H7 (cell line): ENCODE measurements at regions not wholly inside any gene's neighbourhood (a gene's known extent, or its start where the extent isn't known, plus 50 kb on each side); places are given as distances from the start of the nearest gene placed in this dataset.
A peak's percentile ranks its signal among the peaks of the same experiment; 100 is the strongest.

Source experiments
- DNase-seq: peaks from one replicate; pipeline ENCODE4 v3.0.0; 2012
- H3K27me3 ChIP-seq: 2 replicates; pipeline ENCODE4 v1.6.0; 2011; ENCODE audit warnings: mild to moderate bottlenecking, low read length; ENCODE audit not compliant: control insufficient read depth, insufficient read depth
- H3K36me3 ChIP-seq: replicated peaks from 2 replicates; pipeline ENCODE4 v1.5.1; 2011; ENCODE audit warnings: low read length; ENCODE audit not compliant: control insufficient read depth, insufficient read depth
- H3K4me3 ChIP-seq: 2 replicates; pipeline ENCODE4 v1.5.1; 2011; ENCODE audit warnings: low read depth, mild to moderate bottlenecking, control low read depth, low read length, moderate library complexity; ENCODE audit not compliant: insufficient read depth

DNA sequence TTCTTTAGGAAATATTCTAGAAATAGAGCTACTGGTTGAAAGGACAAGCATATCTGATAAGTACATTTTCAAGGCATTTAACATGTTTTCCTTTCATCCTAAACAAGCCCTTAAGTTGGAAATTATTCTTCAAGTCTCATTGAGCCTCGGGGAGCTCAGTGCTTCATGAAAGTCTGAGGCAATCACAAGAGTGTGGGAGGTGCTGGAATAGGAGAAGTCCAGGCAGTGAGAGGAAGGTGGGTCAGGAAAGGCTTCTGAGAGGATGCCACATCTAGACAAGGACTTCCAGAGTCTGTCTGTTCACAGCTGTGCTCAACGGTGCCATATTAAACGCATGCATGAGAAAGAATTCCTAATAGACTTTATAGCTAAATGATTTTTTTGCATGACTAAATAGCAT lies 69.8 kb downstream of the CD83 start:
- no peak for DNase-seq
- no peaks in the 10 kb centered on the region; the same call in 1 of the 2 replicates for H3K27me3 ChIP-seq
- H3K4me3 ChIP-seq, result no peak overlapping the region

DNA sequence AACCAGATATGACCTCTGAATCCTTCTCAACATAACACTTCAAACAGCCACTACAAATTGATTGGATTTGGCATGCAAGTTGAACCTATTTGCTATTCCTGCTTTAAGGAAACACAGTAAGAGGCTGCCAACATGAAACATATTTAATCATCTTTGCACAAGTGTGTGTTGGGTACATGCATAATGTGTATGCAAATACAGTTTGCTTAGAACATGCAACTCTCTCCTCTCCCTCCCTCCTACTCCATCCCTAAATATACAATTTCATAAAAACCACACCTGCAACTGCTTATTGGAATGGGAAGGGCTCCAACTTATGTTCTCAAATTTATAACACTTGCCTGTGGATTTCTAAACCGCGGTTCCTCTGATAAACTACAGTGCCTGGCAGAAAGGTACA lies 71.5 kb downstream of the CD83 start:
- no peak for DNase-seq

More for the DNA sequence above, 69.8 kb downstream of the CD83 start:
- H3K36me3 ChIP-seq, result no peaks in the 10 kb centered on the region

DNA sequence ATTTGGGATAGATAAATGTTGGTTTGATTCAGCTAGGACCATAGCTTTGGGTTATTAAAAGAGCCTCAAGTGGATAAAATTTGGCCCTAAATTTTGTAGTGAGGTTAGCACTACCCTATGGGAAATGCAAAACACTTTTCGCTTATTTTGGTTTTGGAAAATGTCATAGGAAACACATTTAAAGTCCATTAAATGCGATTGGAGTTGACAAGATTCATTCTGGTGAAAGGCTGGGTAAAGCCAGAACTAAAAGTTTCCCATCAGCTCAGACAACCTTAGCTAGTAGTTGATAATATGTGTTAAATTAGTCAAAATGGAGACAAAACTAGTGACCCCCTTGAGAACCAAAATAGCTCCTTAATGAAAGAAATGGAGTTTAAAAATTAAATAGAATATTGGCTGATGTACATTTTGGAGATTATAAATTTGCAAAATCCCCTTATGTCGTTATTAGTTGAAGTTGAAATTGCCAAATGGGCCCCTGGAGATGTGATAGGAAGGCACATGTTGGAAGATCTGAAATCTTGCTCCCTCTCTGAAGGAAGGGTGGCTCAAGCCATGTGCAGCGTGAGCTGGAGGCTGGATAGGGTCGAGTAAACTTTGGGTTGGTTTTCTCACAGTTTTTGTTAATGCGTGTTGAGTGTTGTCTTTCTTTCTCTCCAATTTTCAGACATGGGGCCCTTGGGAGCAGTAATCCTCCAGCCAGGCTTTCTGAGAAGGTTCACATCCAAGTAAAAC lies 72.8 kb downstream of the CD83 start:
- no peak overlapping the region for H3K4me3 ChIP-seq
- no peaks in the 10 kb centered on the region; the same call in 1 of the 2 replicates for H3K27me3 ChIP-seq
- DNase-seq, result no peak

More for the DNA sequence above, 71.5 kb downstream of the CD83 start:
- Histone ChIP-seq H3K36me3 (no peaks in the 10 kb centered on the region), H3K27me3 (no peaks in the 10 kb centered on the region; the same call in 1 of the 2 replicates), H3K4me3 (no peak overlapping the region)

DNA sequence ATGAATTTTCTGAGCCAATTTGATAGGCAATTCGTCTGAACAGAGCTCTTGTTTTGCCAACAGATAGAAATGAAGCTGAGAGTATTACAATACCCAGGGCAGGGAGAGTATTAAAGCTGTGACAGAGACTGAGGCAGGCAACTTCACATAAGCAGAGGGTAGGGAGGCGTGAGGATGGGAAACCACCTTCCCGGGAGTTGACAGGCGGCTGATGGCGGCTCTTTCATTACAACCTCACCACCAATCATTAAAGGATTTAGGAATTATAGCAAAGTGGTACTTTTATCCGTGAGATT lies 73.3 kb downstream of the CD83 start:
- H3K36me3 ChIP-seq, result no peaks in the 10 kb centered on the region
- no peak overlapping the region for H3K4me3 ChIP-seq
- no peaks in the 10 kb centered on the region; the same call in 1 of the 2 replicates for H3K27me3 ChIP-seq
- DNase-seq, result no peak

More for the DNA sequence above, 72.8 kb downstream of the CD83 start:
- no peaks in the 10 kb centered on the region for H3K36me3 ChIP-seq

DNA sequence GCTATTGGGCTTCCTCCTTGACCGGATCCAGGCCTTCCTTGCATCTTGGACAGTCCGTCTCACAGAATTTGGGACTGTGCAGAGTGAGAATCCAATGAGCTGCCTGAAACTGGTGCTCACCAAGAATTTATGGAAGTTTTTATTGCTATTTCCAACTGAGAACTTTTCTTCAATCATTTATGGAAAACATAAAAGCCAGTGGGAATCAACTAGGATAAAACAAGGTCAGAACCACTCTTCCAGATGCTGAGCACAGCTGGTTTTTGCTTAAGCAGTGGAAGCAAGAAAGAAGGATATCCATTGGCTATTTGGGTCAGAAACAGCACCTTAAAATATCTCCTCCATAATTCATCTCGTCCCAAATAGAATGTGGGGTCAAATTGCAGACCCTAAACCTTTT lies 74.2 kb downstream of the CD83 start:
- no peaks in the 10 kb centered on the region for H3K36me3 ChIP-seq
- no peak overlapping the region for H3K4me3 ChIP-seq
- no peaks in the 10 kb centered on the region; the same call in 1 of the 2 replicates for H3K27me3 ChIP-seq
- DNase-seq, result no peak

DNA sequence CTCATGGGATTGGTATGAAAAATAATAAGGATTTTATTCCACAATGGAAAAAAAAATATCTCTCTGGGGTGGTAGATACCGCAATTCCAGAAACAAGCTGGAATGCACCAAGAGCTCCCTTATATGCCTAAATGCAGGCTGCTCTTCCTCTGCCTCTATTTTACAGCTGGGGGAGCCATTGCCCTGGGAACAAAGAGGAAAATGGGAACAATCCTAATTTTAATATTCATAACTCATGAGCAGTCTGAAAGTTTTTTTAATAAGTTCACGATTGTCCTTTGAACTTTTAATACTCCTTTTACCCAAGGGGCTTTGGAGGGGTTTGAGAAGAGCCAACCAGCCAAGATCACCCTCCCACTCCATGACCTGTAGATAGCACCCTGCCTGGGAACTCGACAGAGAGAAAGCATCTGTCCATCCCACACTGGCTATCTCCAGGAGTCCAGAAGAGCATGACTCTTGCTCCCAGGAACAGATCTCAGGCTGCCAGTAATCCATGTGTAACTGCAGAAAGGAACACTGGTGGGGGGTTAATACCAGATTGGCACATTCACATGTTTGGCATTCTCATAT lies 74.7 kb downstream of the CD83 start:
- Histone ChIP-seq H3K27me3 (no peaks in the 10 kb centered on the region; the same call in 1 of the 2 replicates), H3K4me3 (no peak overlapping the region), H3K36me3 (no peaks in the 10 kb centered on the region)
- DNase-seq, result no peak

DNA sequence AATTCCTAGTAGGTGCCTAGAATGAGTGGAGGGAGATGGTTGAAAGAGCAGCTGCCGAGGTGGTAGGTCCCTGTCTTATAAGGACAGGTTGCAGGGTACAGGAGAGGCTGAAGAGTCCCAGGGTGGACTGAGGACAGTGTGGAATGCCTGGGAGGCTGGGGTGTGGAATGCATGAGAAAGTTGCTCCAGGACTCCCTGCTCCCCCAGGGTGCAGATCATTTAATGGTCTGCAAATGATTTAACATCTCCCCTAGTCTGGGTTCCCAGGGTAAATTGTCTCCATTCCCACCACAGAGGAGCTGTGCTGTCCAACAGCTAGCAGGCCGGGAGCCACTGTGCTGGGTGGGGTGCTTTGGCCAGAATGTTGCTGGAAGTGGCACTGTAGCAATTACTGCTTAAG lies 76.0 kb downstream of the CD83 start:
- no peak overlapping the region for H3K4me3 ChIP-seq
- no peaks in the 10 kb centered on the region for H3K36me3 ChIP-seq
- no peaks in the 10 kb centered on the region; the same call in 1 of the 2 replicates for H3K27me3 ChIP-seq
- peak; percentile 25 for DNase-seq

DNA sequence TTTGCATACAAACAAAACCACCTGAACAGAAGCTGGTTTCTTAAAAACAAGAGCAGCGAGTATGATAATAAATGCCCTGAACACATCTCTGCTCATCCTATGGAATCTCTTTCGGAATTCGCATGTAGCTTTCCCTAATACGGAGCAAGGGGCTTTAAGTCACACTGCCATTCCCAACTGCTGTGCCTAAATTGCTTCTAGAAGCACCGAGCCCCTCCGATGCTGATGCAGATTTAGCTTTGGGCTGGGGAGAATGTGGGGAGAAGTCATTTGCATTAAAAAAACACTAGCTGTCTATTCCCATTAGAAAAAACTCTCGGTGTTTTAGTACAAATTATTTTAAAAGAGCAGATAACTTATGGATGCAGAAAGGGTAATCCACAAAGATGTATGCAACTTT lies 76.9 kb downstream of the CD83 start:
- no peak overlapping the region for H3K4me3 ChIP-seq
- DNase-seq, result peak; percentile 51
- no peaks in the 10 kb centered on the region; the same call in 1 of the 2 replicates for H3K27me3 ChIP-seq
- H3K36me3 ChIP-seq, result no peaks in the 10 kb centered on the region

DNA sequence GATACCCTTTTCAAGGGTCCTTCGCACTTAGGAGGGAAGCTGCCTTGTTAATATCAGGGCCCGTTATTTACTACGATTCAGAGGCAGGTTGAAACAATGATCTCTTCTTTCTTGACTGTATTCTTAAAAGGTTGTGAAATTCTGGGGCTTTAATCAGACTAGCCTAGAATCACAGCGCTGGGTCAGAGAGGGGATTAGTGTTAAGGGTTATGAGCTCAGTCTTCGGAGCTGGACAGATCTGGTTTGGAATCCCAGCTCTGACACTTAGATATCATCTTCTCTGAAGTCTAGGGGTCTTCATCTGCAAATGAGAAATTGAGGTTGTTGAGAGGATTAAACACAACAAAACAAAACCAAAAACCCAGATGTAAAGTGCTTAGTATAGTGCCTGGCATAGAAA lies 77.4 kb downstream of the CD83 start:
- H3K27me3 ChIP-seq, result no peaks in the 10 kb centered on the region; the same call in 1 of the 2 replicates
- no peaks in the 10 kb centered on the region for H3K36me3 ChIP-seq
- H3K4me3 ChIP-seq, result no peak overlapping the region
- DNase-seq, result no peak

DNA sequence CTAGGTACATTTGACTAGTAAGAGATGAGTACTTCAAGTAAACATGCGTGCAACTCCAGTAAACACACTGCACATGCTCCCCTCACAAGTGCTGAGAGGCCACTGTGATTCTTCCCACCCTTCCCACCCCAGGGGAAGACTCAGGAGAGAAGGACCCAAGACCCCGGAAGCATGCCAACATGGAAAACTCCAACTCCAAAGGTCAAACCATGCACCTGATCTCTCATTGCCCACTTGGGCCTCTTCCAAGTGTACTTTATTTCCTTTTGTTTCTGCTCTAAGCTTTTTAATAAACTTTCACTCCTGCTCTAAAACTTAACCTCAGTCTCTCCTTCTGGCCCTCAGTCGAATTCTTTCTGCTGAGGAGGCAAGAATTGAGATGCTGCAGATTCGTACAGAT lies 78.5 kb downstream of the CD83 start:
- no peaks in the 10 kb centered on the region; the same call in 1 of the 2 replicates for H3K27me3 ChIP-seq

DNA sequence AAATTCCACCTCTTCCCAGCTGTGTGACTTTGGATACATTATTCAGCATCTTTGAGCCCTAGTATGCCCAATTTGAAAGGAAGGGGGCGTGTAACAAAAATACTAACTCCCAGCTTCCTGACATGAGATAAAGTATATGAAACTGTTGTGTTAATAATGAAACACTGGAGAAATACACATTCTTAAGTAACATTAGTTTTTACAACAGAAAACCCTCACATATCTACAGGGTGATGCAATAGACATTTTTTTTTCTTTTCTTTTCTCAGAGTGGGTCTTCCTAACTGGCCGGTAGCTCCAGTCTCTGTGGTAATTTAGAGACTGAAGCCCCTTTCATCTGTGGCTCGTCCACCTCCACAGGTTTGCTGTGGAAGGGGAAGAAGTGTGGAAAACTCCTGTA lies 79.5 kb downstream of the CD83 start:
- H3K4me3 ChIP-seq, result no peak overlapping the region
- H3K27me3 ChIP-seq, result no peaks in the 10 kb centered on the region; the same call in 1 of the 2 replicates
- H3K36me3 ChIP-seq, result no peaks in the 10 kb centered on the region
- no peak for DNase-seq

More for the DNA sequence above, 78.5 kb downstream of the CD83 start:
- DNase-seq, result no peak
- no peak overlapping the region for H3K4me3 ChIP-seq
- H3K36me3 ChIP-seq, result no peaks in the 10 kb centered on the region

DNA sequence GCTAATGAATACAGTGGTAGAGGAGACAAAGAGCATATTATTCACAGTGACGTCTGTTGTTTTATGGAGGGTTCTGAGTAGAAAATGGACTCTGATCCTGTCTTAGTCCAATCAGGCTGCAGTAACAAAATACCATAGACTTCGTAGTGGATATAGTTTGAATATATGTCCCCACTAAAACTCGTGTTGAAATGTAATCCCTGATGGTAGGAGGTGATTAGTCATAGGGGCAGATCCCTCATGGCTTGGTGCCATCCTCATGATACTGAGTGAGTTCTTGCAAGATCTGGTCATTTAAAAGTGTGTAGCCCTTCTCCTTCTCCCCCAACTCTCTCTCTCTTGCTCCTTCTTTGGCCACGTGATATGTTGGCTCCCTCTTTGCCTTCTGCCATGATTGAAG lies 82.5 kb downstream of the CD83 start:
- no peak for DNase-seq
- H3K4me3 ChIP-seq, result no peak overlapping the region
- H3K27me3 ChIP-seq, result no peaks in the 10 kb centered on the region
- no peaks in the 10 kb centered on the region for H3K36me3 ChIP-seq

DNA sequence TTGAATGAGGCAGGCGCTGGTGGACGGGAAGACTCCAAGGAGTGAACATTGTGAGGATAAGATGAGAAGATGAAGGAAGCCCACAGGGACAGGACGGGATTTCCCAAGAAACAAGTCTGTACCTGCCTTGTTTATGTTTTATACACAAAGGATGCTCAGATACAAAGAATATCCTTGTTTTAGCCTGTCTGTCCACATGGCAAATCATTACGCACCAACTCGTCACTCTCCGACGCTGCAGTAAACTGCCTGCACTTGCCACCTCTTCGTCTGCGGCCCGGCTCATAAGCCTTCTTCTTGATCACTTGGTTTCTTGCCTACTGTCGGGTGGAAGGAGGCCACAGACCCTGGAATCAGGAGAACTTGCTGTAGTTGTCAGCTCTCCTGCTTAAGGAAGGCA lies 85.4 kb downstream of the CD83 start:
- no peak for DNase-seq
- no peaks in the 10 kb centered on the region for H3K27me3 ChIP-seq
- no peaks in the 10 kb centered on the region for H3K36me3 ChIP-seq
- H3K4me3 ChIP-seq, result no peak overlapping the region

DNA sequence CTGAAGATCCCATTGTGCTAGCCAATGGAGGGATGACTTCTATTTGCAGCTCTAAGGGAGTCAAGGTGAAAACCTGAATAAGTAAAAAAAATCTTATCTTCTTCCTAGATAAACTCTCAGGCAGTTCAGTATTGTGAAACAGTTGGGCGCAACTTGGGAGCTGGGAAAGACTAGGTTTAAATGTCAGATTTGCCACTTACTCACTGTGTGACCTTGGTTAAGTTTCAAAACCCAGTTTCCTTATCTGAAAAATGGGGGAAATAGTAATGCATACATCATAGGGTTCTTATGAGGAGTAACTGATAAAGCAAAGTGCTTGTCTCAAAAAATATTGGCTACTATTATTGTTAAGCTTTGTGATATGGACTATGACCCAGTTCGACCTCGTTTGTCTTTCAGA lies 88.8 kb downstream of the CD83 start:
- no peak overlapping the region for H3K4me3 ChIP-seq
- no peak for DNase-seq
- H3K27me3 ChIP-seq, result peaks cover 2% of the 10 kb centered on the region; the same call in 1 of the 2 replicates
- no peaks in the 10 kb centered on the region for H3K36me3 ChIP-seq

DNA sequence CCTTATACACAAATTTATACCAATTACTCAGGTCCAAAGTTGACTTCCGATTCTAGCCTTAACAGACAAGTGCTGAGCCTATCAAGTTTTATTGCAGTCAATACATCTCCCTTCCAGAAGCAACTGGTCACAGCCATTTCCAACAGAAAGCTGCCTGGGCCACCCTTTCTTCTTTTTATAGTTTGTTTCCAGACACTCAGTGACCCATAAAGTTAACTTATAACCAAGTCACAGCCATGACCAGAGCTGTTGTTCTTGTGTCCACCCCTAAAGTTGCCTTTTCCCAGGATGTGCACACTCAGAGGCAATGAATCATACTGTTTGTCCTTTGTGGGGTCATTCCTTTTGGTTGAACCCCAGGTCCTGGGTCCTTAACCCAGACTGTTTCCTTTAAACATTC lies 89.9 kb downstream of the CD83 start:
- H3K36me3 ChIP-seq, result no peaks in the 10 kb centered on the region
- peaks cover 2% of the 10 kb centered on the region for H3K27me3 ChIP-seq
- no peak overlapping the region for H3K4me3 ChIP-seq
- no peak for DNase-seq
